GM18868 (cell line): ENCODE measurements at regions not wholly inside any gene's neighbourhood (a gene's known extent, or its start where the extent isn't known, plus 50 kb on each side); places are given as distances from the start of the nearest gene placed in this dataset.

Experiments
- ATAC-seq: cut with Tn5 transposase; IDR thresholded peaks from one replicate; pipeline ENCODE4 v1.9.1; 2021; ENCODE audit warnings: mild to moderate bottlenecking, moderate library complexity; ENCODE audit not compliant: unreplicated experiment

DNA sequence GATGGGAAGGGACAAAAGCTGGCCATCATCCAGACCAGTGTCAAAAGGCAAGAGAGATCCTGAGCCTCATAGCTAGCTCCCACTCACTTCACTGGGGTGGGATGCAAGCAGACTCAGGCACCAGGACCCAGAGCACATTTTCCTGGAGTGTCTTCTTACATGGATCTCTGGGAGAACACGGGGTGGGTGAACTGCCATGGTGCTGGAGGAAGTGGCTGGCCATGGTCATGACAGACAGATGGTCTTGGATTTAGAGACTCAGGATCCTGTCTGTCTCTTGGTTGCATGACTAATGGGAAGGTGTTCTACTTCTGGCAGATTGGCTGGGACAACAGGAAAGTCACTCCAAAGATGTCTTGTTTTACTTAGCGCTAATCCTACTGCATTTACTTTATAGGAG is 311.5 kb downstream of the ATP23 start:
- ATAC-seq = no peak

DNA sequence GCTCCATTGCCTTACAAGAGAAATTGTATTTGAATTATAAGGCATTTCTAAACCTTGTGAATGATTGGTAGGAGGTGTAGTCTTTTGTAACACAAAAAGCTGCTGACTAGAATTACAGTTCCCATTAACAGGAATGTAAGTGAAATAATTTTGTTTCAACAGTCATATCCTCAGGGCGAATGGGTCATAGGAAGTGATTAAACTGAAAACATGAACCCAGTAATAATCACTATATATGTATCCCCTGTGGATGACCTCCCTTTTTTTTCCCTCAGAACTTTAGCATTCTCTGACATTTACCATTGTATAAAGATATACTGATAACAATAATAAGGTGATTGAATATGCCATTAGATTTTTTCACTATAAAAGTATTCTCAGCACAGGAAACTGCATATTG is 312.3 kb downstream of the ATP23 start:
- no peak for ATAC-seq

- ATAC-seq = no peak
Measured at GRCh38 chr12:58254463-58255100, 313.2 kb downstream of the ATP23 start.

DNA sequence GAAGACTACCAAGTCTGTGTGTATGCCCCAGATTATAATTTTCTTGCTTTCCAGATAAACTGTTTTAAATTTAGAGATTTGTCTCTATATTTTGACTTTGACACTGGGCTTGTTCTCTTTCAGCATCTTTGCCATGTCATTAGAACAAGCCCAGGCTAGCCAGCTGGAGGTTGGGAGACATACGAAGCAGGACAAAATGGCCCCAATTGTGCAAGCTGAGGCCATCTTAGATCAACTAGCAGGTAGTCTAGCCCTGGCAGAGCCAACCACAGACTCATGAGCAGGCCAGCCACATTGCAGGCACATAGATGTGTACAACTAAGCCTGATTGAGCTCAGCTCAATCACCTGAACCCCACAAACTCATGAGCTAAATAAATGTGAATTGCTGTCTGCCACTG is 321.4 kb downstream of the ATP23 start:
- no peak for ATAC-seq

DNA sequence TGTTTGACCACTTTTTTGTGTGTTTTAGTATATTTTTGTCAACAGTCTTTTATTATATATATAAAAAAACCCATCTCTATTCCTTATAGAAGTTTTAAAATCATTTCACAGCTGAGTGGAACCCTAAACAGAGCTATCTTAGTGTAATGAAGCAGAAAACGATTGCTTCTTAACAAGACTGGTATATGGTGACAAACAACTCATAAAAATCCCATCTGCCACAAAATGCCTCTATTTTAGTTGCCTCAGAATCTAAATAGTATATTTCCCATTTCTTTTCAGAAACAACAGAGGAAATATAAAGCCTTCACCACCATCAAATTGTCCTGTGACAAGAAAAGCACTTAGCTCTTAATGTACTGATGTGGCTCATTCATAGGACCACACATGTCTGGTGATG is 322.4 kb downstream of the ATP23 start:
- no peak for ATAC-seq

- no peak for ATAC-seq
Measured at GRCh38 chr12:58268069-58268468, 326.7 kb downstream of the ATP23 start.

DNA sequence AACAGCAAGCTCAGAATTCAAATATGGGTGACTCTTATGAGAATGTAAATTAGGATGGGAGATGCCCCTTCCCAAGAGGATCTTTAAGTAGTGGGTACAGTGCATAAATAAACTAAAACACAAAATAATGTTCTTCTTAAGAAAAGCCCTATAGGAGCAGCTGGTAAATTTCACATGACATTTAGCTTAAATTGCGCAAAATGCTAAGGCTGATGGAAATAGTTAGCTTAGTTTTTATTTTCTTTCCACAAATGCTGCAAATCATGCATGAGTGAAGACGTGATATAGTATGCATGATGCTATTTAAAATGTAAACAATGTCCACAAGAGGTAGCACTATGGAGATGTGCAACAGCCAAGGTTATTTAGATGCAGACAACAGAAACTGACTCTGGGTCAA is 328.1 kb downstream of the ATP23 start:
- ATAC-seq = no peak

- no peak for ATAC-seq
Measured at GRCh38 chr12:58270966-58271705, 329.8 kb downstream of the ATP23 start.

- ATAC-seq = no peak
Measured at GRCh38 chr12:58272461-58272860, 331.1 kb downstream of the ATP23 start.

DNA sequence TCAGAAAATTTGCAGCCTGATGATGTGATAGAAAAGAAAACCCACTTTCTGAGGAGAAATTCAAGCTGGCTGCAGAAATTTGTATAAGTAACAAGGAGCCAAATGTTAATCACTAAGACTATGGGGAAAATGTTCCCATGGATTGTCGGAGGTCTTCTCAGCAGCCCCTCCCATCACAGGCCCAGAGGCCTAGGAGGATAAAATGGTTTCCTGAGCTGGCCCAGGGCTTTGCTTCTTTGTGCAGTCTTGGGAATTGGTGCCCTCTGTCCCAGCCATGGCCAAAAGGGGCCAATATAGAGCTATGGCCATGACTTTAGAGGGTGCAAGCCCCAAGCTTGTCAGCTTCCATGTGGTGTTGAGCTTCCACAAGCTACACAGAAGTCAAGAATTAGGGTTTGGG is 335.9 kb downstream of the ATP23 start:
- no peak for ATAC-seq

- no peak for ATAC-seq
Measured at GRCh38 chr12:58283553-58283952, 342.2 kb downstream of the ATP23 start.

DNA sequence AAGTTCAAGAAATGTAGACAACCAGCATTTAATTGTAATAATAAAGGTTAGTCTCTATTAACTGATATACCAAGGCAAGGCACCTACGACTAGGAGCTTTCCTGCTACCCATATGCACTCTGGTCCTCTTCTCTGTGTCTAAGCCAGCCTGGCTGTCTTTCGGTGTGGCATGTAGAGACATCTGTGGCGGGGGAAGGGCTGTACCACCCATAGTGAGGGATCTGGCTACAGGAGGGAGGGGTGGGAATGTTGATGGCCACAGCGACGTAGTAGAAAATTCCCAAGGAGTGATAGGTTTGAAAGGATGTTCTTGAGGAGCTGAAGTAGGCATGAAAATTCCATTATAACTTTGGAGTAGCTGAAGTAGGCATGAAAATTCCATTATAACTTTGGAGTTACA is 344.2 kb downstream of the ATP23 start:
- ATAC-seq = no peak

DNA sequence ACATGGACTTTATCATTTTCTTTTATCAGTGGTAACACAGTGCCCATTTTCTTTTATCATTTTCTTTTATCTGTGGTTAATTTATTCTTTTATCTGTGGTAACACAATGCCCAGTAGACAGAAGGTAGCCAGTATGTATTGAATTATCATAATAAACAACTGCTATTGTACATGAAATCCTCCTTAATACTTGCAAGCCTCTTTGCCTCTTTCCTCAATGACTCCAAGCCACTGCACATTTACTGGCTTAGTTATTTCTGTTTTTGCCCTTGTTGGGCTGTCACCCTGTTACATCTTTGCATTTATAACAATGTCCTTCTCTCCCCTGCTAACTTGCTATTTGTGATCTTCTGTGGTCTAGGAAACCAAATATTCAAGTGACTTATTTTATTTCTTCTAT is 345.0 kb downstream of the ATP23 start:
- no peak for ATAC-seq

DNA sequence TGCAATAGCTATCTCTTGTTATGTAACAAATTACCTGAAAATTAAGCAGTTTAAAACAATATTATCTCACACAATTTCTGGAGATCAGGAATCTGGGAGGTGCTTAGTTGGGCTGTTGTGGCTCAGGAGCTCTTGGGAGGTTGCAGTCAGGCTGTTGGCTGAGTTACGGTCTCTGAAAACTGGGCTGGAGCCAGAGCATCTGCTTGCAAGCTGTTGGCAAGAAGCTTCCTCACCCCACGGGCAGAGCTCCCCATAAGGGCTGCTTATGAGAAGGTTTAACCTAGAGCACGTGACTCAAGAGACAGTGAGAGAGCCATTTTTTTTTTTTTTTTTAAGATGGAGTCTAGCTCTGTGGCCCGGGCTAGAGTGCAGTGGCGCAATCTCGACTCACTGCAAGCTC is 346.8 kb downstream of the ATP23 start:
- ATAC-seq = no peak

- ATAC-seq = peak; percentile 89
Measured at GRCh38 chr12:58291106-58291505, 349.7 kb downstream of the ATP23 start.

GRCh38 chr12:58293308-58293982 is 352.1 kb downstream of the ATP23 start:
- ATAC-seq = no peak

GRCh38 chr12:58295268-58295667 is 353.9 kb downstream of the ATP23 start:
- ATAC-seq = no peak

DNA sequence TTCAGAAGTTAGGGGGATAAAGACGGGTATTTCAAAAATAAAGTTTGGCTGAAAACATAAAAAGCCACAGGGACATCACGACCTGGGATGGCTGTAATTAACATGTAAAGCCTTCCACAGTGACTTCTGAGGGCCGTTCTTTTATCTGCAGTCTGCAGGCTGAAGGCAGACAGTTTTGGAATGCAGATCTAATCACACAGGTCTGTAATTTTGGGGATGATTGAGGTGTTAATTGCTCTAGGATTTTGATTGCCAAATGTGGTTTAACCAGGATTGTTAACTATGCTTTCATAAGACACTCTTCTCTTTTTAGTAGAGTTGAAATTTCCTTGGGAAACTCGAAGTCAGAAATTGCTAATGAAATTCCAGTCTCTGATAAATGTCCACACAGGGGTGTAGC is 355.5 kb downstream of the ATP23 start:
- no peak for ATAC-seq

GRCh38 chr12:58298803-58299202 is 357.4 kb downstream of the ATP23 start:
- no peak for ATAC-seq

- no peak for ATAC-seq
Measured at GRCh38 chr12:58299371-58299770, 358.0 kb downstream of the ATP23 start.

GRCh38 chr12:58301038-58301729 is 359.8 kb downstream of the ATP23 start:
- ATAC-seq = no peak

DNA sequence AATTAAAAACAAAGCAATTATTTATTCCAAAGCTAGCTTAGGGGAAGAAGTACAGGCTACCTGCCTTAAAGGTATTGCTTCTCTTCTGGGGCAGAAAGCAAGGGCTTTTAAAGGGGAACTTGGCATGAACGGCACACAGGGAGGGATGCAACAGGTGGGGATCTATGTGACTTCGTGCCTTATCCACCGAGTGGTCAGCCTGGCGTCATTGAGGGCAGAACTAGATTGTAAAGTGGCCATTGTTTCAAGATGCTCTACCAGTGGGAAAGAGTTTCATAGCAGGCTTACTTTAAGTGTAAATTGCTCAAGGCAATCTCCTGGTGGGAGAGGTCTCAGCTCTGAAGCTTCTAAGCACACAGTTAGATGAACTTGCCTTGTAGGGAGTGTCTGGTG is 360.4 kb downstream of the ATP23 start:
- no peak for ATAC-seq
